KOPT-K1 (cell line): ENCODE measurements at regions not wholly inside any gene's neighbourhood (a gene's known extent, or its start where the extent isn't known, plus 50 kb on each side); places are given as distances from the start of the nearest gene placed in this dataset.
A peak's percentile ranks its signal among the peaks of the same experiment; 100 is the strongest.

Experiments
- H3K27ac ChIP-seq: fragments of 200-600 bp; sonication (generic); 2 replicates; pipeline ENCODE4 v1.5.1; 2016; ENCODE audit warnings: antibody characterized with exemption, mild to moderate bottlenecking, low read depth, low read length; ENCODE audit not compliant: poor library complexity, severe bottlenecking
- H3K36me3 ChIP-seq: fragments of 200-600 bp; sonication (generic); 2 replicates; pipeline ENCODE4 v1.5.1; 2017; ENCODE audit warnings: antibody characterized with exemption, mild to moderate bottlenecking, low read length, moderate library complexity; ENCODE audit not compliant: insufficient read depth
- H3K9me3 ChIP-seq: fragments of 200-600 bp; sonication (generic); 2 replicates; pipeline ENCODE4 v1.5.1; 2017; ENCODE audit warnings: antibody characterized with exemption, low read length, mild to moderate bottlenecking; ENCODE audit not compliant: insufficient read depth, poor library complexity, severe bottlenecking

DNA sequence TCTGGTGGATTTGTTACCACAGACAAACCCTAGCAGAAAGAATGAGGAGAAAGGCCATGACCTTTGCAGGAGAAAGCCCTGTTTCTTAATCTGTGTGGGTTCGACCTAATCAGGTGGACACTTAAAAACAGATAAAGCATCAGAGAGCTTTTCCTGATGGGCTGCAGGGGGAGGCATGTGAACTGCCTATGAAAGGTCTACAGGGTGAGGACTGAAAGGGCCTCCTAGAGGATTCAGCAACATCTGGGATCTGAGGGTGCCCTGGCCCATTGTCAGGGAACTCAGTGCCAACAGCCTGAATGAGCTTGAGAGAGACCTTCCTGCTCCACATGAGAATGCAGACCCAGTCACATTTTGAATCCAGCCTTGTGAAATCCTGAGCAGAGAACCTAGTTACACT, 178.8 kb upstream of the DDHD1 start:
- Histone ChIP-seq H3K9me3 (no peaks in the 10 kb centered on the region), H3K27ac (no peak overlapping the region), H3K36me3 (peaks cover 24% of the 10 kb centered on the region)

DNA sequence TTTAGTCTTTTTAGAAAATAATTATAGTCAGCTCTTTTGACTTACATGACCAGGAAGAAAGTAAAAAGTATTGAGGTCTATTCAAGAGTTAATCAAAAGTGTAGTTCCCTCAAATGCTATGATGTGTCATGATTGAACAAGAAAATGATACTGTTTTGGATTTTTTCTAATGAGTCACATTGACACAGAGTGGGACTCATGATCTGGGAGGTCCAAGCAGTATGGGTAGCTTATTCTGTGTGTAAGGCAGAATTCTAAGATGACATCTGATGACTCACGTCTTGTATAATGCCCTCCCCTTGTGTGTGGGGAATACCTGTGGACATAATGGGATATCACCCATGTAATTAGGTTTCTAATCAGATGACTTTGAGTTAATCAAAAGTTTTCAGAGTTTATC, 178.1 kb upstream of the DDHD1 start:
- H3K9me3 ChIP-seq, result no peaks in the 10 kb centered on the region
- peaks cover 31% of the 10 kb centered on the region for H3K36me3 ChIP-seq
- no peak overlapping the region for H3K27ac ChIP-seq

DNA sequence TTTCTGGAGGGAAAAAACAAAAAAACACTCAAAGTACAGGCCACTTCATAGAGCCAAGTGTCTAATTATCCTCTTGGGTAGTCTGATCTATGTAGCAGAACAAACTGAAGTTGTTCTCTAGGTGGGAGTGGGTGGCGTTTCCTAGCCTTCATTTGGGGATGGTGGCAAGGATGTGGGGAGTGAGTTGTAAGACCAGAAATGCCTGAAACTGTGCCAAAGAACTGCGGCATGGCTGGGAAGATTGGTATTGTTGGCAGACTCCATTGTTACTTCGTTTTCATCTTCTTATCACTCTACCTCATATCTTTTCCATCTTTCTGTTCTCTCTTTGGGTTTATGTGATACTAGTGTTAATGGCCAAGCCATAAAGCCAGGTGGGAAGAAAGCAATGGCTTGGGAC, 177.3 kb upstream of the DDHD1 start:
- no peak overlapping the region for H3K27ac ChIP-seq
- H3K36me3 ChIP-seq, result peaks cover 31% of the 10 kb centered on the region
- no peaks in the 10 kb centered on the region for H3K9me3 ChIP-seq

DNA sequence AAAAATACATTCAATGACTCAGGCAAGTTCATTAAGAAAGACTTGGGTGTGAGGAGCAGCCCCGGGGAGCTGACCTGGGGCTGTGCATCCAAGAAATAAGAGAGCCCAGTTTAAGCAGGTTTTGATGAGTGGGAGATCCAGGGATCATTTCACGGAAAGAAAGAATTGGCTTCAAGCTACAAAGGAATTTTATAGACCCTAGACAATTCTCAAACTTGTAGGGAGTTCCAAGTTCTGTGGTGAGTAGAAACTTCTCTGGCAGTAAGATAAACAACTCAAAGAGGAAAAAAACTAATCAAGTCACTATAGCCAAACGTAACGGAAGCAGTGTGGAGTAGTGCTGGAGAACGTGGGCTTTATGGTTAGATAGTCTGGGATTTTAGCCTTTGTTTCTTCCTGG, 175.7 kb upstream of the DDHD1 start:
- no peak overlapping the region for H3K27ac ChIP-seq
- peaks cover 30% of the 10 kb centered on the region for H3K36me3 ChIP-seq
- H3K9me3 ChIP-seq, result no peaks in the 10 kb centered on the region

DNA sequence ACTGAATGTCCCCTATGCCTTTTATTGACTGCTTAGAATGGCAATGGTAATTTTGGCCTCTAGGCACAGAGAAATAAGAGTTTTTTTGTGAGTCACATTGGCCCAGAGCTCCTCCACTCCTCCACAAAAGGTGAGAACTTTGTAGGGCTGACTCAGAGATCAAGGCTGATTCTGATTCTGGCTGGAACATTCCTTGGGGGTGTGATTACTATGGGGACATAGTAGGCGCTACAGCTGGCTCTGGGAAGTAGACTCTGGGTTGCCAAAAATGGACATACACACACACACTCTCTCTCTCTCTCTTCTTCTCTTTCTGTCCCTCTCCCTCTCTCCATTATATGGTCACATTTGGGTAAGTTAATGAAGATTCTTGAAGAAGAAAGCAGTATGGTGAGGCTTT, 174.6 kb upstream of the DDHD1 start:
- H3K9me3 ChIP-seq, result peaks cover 4% of the 10 kb centered on the region
- no peak overlapping the region for H3K27ac ChIP-seq
- peaks cover 19% of the 10 kb centered on the region for H3K36me3 ChIP-seq

DNA sequence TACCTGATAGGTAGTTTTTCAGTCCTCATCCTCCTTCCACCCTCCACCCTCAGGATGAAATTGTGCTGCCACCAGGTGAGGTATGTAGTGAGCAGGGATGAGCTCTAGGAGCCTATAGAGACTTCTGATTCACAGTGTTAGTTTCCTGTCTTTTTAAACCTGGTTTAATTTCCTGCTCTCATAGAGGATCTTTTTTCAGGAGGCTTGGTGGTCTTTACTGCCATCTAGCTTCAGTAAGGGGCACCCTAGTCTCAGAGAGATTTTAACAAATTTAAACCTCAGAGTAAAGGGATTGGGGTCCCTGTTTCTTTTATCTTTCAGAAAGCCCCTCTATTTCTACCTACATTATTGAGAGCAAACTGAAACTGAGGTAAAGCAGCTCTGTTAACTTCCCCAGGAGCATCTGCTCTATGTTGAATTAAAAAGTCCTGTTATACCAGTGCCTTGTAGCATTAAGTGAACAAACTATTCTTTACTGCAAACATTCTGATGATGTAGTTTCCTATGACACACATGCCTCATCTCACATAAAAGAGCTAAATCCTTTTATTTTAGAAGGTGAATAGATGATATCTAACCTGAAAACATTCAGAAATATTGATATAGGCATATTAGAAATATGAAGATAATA, 172.2 kb upstream of the DDHD1 start:
- H3K9me3 ChIP-seq, result peaks cover 6% of the 10 kb centered on the region
- H3K27ac ChIP-seq, result no peak overlapping the region
- peaks cover 17% of the 10 kb centered on the region for H3K36me3 ChIP-seq

DNA sequence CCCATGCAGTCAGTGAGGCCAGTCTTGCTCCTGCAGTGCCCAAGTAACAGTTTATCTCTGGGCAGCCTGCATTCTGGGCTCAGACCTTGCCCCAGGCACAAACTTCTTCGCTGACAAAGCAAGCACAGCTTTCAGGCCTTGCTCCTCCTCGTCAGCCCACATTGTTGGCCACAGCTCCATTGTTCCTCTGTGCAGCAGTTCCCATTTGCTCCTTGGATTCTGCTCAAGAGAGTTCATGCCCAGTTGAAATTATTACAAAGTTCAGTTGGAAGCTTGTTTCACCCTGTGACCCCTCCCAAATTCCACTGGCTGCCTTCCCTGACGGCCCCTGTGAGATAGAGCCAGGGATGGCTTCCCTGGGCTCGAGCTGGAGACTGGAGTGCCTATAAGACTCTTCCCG, 163.4 kb upstream of the DDHD1 start:
- Histone ChIP-seq H3K27ac (no peak overlapping the region), H3K36me3 (peaks cover 46% of the 10 kb centered on the region), H3K9me3 (peaks cover 61% of the 10 kb centered on the region)

DNA sequence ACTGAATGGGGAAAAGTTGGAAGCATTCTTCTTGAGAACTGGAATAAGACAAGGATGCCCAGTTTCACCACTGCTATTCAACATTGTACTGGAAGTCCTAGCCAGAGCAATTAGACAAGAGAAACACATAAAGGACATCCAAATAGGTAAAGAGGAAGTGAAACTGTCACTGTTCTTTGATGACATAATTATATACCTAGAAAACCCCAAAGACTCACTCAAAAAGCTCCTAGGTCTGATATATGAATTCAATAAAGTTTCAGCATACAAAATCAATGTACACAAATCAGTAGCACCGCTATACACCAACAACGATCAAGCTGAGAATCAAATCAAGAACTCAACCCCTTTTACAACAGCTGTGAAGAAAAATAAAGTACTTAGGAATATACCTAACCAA, 157.3 kb upstream of the DDHD1 start:
- Histone ChIP-seq H3K9me3 (peaks cover 55% of the 10 kb centered on the region), H3K36me3 (peaks cover 9% of the 10 kb centered on the region; the same call in 1 of the 2 replicates), H3K27ac (no peak overlapping the region)

DNA sequence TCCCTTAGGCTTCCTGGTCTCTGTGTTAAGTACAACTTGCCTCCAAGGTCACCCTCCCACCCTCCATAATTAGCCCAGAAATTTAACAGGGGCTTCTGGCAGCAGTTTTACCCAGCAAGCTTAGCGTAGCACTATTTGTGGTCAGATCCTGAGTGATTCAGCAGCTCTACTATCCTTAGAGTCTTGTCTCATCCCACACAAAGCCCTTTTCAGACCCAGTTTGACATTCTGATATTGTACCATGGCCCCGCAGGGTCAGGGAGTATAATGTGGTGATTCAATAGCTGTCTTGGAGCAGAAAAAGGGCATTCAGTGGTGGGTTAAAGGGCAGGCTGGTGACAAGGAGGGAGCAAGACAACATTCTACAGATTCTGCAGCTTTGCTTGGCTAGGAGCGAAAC, 153.8 kb upstream of the DDHD1 start:
- Histone ChIP-seq H3K27ac (no peak overlapping the region), H3K36me3 (no peaks in the 10 kb centered on the region), H3K9me3 (peaks cover 32% of the 10 kb centered on the region)

DNA sequence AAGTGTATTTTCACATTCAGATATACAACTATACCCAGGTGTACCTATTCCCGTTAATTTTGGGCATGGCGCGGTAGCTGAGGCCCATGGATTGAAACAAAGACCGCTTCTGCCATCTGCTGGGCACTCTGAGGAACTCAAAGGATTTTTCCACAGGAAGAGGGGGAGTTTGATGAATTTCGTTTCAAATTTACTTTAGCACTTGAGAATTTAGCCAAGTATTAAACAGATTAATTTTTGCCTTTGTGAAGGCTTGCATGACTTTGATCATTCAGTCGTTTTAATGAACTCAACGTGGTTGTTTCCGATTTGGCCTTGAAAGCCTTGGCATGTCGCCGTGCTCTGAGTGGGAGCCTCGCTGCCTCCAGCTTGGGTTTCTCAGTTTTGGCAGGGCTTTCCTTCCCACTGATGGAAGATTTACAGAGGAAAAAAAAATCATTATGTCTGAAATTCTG, 153.2 kb upstream of the DDHD1 start:
- peak overlapping the region; percentile 33 for H3K27ac ChIP-seq
- H3K9me3 ChIP-seq, result peaks cover 26% of the 10 kb centered on the region
- no peaks in the 10 kb centered on the region for H3K36me3 ChIP-seq

DNA sequence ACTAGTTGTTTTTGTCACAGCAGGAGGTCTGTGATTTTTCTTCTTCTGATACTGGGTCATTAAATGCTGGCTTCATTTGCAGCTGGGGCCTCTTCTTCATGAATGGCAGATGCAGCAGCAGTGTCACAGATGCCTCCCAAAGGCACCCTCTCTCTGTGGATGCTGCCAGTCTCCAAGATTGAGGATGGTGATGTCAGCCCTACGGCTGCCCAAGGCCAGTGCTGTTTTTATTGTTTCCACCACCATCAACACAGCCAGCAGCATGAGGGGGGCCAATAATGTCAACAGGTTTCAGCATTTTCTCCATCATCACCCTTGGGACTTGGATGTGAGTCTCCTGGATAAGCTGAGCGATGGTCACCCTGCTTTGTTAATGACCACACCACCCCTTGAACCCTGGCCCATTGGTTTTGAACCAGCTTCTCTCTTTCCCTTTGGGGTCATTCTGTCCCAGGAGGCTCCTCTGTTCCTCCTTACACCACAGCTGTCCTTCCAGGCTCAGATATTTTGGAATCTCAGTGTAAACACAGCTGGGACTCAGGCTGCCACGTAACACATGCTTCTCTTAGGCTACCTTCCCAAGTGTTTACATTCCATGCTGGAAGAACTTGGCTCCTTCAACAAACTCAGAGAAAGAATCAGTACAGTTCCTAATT, 151.7 kb upstream of the DDHD1 start:
- Histone ChIP-seq H3K27ac (no peak overlapping the region), H3K36me3 (no peaks in the 10 kb centered on the region), H3K9me3 (peaks cover 12% of the 10 kb centered on the region)

DNA sequence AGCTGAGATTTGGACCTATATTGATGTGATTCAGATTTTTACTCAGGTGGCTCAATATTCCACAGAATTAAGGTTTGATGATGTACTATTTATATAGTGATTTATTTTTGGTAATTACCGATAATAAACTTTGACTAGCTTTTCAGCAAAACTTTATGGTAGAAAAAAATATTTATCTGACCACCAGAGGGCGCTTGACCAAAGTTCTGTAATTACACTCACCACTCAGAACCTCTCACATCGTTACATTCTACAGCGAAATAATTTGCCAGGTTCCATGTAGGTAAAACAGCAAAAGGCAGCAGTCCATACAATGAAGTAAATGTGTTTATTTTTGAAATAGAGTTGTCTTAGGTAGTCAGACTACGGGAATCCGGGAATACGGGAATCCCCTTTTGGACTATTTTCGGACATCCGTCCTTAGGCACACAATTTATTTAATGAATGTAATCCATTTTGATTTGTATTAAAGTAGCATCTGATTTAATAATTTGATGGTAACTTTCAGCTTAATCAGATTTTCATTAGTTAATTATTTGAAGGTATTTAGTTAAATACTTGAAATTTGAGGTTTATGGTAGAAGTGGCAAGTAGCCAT, 143.0 kb upstream of the DDHD1 start:
- Histone ChIP-seq H3K9me3 (peaks cover 6% of the 10 kb centered on the region), H3K27ac (no peak overlapping the region), H3K36me3 (no peaks in the 10 kb centered on the region; the same call in 1 of the 2 replicates)

DNA sequence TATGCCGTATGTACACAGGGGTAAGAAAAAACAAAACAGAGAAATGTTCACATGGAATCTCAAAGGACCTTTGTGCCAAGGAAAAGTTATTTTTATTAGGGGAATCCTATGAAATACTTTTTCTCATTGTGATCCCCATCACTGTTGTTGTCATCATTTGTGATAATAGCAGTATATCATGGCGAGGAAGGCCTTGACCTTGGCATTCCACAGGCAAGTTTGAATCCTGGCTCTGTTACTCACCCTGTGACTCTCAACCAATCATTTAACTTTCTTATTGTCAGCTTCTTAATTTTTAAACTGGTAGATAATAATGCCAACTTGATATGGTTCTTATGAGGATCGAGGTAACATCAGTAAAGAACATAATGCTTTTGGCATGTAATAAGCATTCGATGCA, 142.2 kb upstream of the DDHD1 start:
- Histone ChIP-seq H3K27ac (no peak overlapping the region), H3K36me3 (no peaks in the 10 kb centered on the region; the same call in 1 of the 2 replicates), H3K9me3 (peaks cover 6% of the 10 kb centered on the region)

DNA sequence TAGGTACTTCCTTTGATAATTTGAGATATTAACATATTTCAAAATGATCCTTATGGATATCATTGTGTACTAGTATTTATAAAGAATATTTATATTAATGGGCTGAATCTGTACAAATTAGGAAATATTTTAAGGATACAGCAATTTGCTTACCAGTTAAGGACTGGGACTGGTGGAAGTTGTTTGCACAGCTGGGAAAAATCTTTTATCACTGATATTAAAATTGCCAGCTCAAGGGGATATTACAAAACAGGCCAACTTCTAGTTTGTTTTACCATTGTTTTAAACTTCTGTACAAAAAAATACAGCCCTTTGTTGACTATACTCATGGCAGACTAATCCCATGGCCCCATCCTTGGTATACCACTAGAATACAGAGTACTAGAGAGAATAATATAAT, 133.2 kb upstream of the DDHD1 start:
- peaks cover 44% of the 10 kb centered on the region for H3K9me3 ChIP-seq
- no peak overlapping the region for H3K27ac ChIP-seq
- no peaks in the 10 kb centered on the region for H3K36me3 ChIP-seq

DNA sequence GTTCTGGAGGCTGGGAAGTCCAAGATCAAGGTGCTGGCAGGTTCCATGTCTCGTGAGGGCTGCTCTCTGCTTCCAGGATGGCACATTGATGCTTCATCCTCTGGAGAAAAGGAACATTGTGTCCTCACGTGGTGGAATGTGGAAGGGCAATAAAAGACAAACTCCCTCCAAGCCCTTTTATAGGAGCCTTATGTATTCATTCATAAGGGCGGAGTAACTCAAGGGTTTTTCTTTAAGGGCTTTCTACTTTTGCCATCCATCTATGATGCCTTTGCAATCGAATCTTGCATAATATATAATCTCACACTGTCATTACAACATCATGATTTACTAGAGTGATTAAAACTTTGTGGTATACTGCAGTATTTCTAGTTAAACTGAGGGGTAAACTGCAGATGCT, 132.7 kb upstream of the DDHD1 start:
- Histone ChIP-seq H3K27ac (no peak overlapping the region), H3K36me3 (no peaks in the 10 kb centered on the region), H3K9me3 (peaks cover 44% of the 10 kb centered on the region)

DNA sequence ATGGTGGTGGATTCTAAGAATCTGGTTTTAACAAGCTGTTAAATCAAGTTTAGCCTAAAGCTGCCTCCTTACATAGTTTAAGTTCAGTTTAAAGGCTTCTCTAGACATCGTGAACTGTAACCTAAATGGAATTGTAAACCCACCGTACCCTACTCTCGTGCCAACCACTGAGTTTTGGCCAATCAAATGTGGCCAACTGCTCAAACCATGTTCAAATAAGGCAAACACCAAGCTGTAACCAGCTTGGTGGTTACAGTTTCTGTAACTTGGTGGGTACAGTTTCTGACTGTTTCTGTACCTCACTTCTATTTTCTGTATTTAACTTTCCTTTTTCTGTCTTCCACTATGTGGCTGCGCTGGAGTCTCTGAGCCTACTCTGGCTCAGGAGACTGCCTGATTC, 131.9 kb upstream of the DDHD1 start:
- Histone ChIP-seq H3K27ac (no peak overlapping the region), H3K36me3 (no peaks in the 10 kb centered on the region), H3K9me3 (peaks cover 46% of the 10 kb centered on the region)
